ENCODE measurements at regions not wholly inside any gene's neighbourhood (a gene's known extent, or its start where the extent isn't known, plus 50 kb on each side); places are given as distances from the start of the nearest gene placed in this dataset.

GRCh38 chr18:33507019-33507418, 66.5 kb upstream of the CCDC178 start:
- TF ChIP-seq CTCF (IDR thresholded peaks at IDR 0.05; ENCODE audit: insufficient read depth, low read length) (no peak), REST (IDR thresholded peaks at IDR 0.05; ENCODE audit: insufficient replicate concordance, low read depth) (no peak), POLR2AphosphoS5 (IDR thresholded peaks at IDR 0.05; ENCODE audit: low read depth) (no peak), GABPA (IDR thresholded peaks at IDR 0.05; ENCODE audit: low read depth) (no peak)

Data from HL-60 (cell line).